NCI-H128 (cell line): ENCODE measurements at regions not wholly inside any gene's neighbourhood (a gene's known extent, or its start where the extent isn't known, plus 50 kb on each side); places are given as distances from the start of the nearest gene placed in this dataset.

ENCODE experiments used
- DNase-seq: peaks from one replicate; lab custom pipeline; 2025; ENCODE audit not compliant: unreplicated experiment; lab: John Stamatoyannopoulos, UW

- DNase-seq = no peak
These were observed 539.4 kb upstream of the JARID2 start for GRCh38 chr6:14706378-14706929.

GRCh38 chr6:14707276-14707675, 538.6 kb upstream of the JARID2 start:
- no peak for DNase-seq

- DNase-seq = no peak
These were observed 537.9 kb upstream of the JARID2 start for GRCh38 chr6:14707971-14708465.

- DNase-seq = no peak
These were observed 536.7 kb upstream of the JARID2 start for GRCh38 chr6:14709066-14709670.

GRCh38 chr6:14709900-14710299, 536.0 kb upstream of the JARID2 start:
- DNase-seq = no peak

GRCh38 chr6:14710421-14710820, 535.4 kb upstream of the JARID2 start:
- DNase-seq = no peak

GRCh38 chr6:14711056-14711703, 534.7 kb upstream of the JARID2 start:
- DNase-seq = no peak

- DNase-seq = no peak
These were observed 534.0 kb upstream of the JARID2 start for GRCh38 chr6:14711704-14712379.

GRCh38 chr6:14713008-14713960, 532.6 kb upstream of the JARID2 start:
- DNase-seq = no peak

GRCh38 chr6:14713966-14714631, 531.8 kb upstream of the JARID2 start:
- DNase-seq = no peak

GRCh38 chr6:14715076-14715475, 530.8 kb upstream of the JARID2 start:
- no peak for DNase-seq

- DNase-seq = no peak
These were observed 529.2 kb upstream of the JARID2 start for GRCh38 chr6:14716499-14717146.

GRCh38 chr6:14717307-14717706, 528.6 kb upstream of the JARID2 start:
- no peak for DNase-seq

- DNase-seq = no peak
These were observed 527.0 kb upstream of the JARID2 start for GRCh38 chr6:14718861-14719260.

GRCh38 chr6:14719270-14719669, 526.6 kb upstream of the JARID2 start:
- DNase-seq = no peak

- no peak for DNase-seq
These were observed 525.3 kb upstream of the JARID2 start for GRCh38 chr6:14720411-14721102.

- no peak for DNase-seq
These were observed 524.6 kb upstream of the JARID2 start for GRCh38 chr6:14721103-14721758.

- DNase-seq = no peak
These were observed 523.8 kb upstream of the JARID2 start for GRCh38 chr6:14722001-14722562.
